ENCODE measurements at regions not wholly inside any gene's neighbourhood (a gene's known extent, or its start where the extent isn't known, plus 50 kb on each side); places are given as distances from the start of the nearest gene placed in this dataset.

- no peaks in the 10 kb centered on the region for H3K4me1 Mint-ChIP-seq
- H3K27me3 Mint-ChIP-seq, result no peaks in the 10 kb centered on the region
- no peaks in the 10 kb centered on the region for H3K9me3 Mint-ChIP-seq
- intact Hi-C loops (cut with micrococcal nuclease), result no loop called here
- ATAC-seq (ENCODE audit: low read depth) (no peak), DNase-seq (no peak)
- CTCF ChIA-PET, result no interaction called here
- no peak overlapping the region for H3K4me3 Mint-ChIP-seq
- TF ChIP-seq CTCF (IDR thresholded peaks at IDR 0.05), result no peak
- H3K27ac Mint-ChIP-seq, result no peak overlapping the region
- POLR2A ChIA-PET, result no interaction called here
- H3K36me3 Mint-ChIP-seq (ENCODE audit: low read depth), result no peaks in the 10 kb centered on the region
Measured at GRCh38 chr18:73487966-73488365, 620.2 kb upstream of the NETO1 start.

DNA sequence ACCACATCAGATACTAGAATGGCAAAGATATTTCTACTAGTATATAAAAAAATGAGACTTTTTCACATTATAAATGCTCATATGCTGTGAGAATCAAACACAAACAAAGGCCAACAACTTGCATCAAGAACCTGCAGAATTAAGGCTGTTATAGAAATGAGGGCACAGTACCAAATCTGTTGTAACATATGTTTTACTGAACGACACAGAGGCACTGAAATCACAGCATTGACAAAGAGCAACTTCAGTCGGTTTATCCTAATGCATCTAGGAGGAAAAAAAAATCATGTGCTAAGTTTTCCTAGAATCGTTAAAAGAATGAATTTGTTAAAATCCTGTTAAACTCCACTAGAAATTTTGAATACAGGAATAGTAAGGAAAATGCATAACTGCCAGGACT, 617.4 kb upstream of the NETO1 start:
- intact Hi-C loops (cut with micrococcal nuclease), result no loop called here
- TF ChIP-seq CTCF (IDR thresholded peaks at IDR 0.05), result no peak
- no peaks in the 10 kb centered on the region for H3K9me3 Mint-ChIP-seq
- ATAC-seq (ENCODE audit: low read depth) (no peak), DNase-seq (no peak)
- no peak overlapping the region for H3K4me3 Mint-ChIP-seq
- POLR2A ChIA-PET, result no interaction called here
- no peak overlapping the region for H3K27ac Mint-ChIP-seq
- H3K27me3 Mint-ChIP-seq, result no peaks in the 10 kb centered on the region
- no peaks in the 10 kb centered on the region for H3K4me1 Mint-ChIP-seq
- no peaks in the 10 kb centered on the region for H3K36me3 Mint-ChIP-seq (ENCODE audit: low read depth)
- CTCF ChIA-PET, result no interaction called here

DNA sequence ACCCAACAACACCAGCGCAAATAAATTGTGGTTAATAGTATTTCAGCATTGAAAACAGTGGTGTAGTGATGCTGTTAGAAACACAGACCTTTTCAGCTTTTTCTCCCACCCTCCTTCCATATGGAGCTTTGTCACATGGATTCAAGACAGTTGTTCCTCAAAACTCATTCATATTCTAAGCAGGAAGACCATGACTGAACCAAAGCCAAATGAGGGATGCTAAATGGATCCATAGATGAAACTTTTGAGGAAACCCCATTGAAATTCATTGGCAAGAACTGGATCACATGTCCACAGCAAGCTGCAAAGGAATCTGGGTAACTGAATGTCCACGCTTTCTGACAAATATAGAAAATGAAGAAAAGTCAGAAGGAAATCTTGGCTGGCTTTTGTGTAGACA, 615.1 kb upstream of the NETO1 start:
- no peaks in the 10 kb centered on the region for H3K4me1 Mint-ChIP-seq
- POLR2A ChIA-PET, result no interaction called here

GRCh38 chr18:73479477-73479876, 611.7 kb upstream of the NETO1 start:
- H3K4me3 Mint-ChIP-seq, result no peak overlapping the region
- intact Hi-C loops (cut with micrococcal nuclease), result no loop called here
- ChIA-PET POLR2A (no interaction called here), CTCF (no interaction called here)
- TF ChIP-seq CTCF (IDR thresholded peaks at IDR 0.05), result no peak
- no peaks in the 10 kb centered on the region for H3K36me3 Mint-ChIP-seq (ENCODE audit: low read depth)
- H3K27ac Mint-ChIP-seq, result no peak overlapping the region
- ATAC-seq (ENCODE audit: low read depth) (no peak), DNase-seq (no peak)
- H3K4me1 Mint-ChIP-seq, result no peaks in the 10 kb centered on the region
- H3K27me3 Mint-ChIP-seq, result no peaks in the 10 kb centered on the region
- peaks cover 3% of the 10 kb centered on the region for H3K9me3 Mint-ChIP-seq

More for the DNA sequence above, 615.1 kb upstream of the NETO1 start:
- TF ChIP-seq CTCF (IDR thresholded peaks at IDR 0.05), result no peak
- Mint-ChIP-seq H3K27me3 (no peaks in the 10 kb centered on the region), H3K9me3 (no peaks in the 10 kb centered on the region), H3K4me3 (no peak overlapping the region), H3K27ac (no peak overlapping the region), H3K36me3 (ENCODE audit: low read depth) (no peaks in the 10 kb centered on the region)
- ATAC-seq (ENCODE audit: low read depth) (no peak), DNase-seq (no peak)
- CTCF ChIA-PET, result no interaction called here
- intact Hi-C loops (cut with micrococcal nuclease), result no loop called here

GRCh38 chr18:73478191-73478590, 610.4 kb upstream of the NETO1 start:
- POLR2A ChIA-PET, result no interaction called here
- DNase-seq (no peak), ATAC-seq (ENCODE audit: low read depth) (no peak)
- H3K36me3 Mint-ChIP-seq (ENCODE audit: low read depth), result no peaks in the 10 kb centered on the region
- peaks cover 3% of the 10 kb centered on the region for H3K9me3 Mint-ChIP-seq
- TF ChIP-seq CTCF (IDR thresholded peaks at IDR 0.05), result no peak
- H3K4me1 Mint-ChIP-seq, result no peaks in the 10 kb centered on the region
- H3K4me3 Mint-ChIP-seq, result no peak overlapping the region
- no peaks in the 10 kb centered on the region for H3K27me3 Mint-ChIP-seq
- no peak overlapping the region for H3K27ac Mint-ChIP-seq
- intact Hi-C loops (cut with micrococcal nuclease), result no loop called here
- CTCF ChIA-PET, result no interaction called here
